ENCODE measurements at regions not wholly inside any gene's neighbourhood (a gene's known extent, or its start where the extent isn't known, plus 50 kb on each side); places are given as distances from the start of the nearest gene placed in this dataset.
"Not testable (repeated sequence)": the region's sequence is repeated elsewhere in the genome, so short reads cannot be mapped to it uniquely, and the experiment has no call there.

- H3K4me2 ChIP-seq (ENCODE audit: low read length): peak overlapping the region; percentile 60
- H3K4me1 ChIP-seq (ENCODE audit: control insufficient read depth, insufficient read depth, low read length): peaks cover 25% of the 10 kb centered on the region
- peak overlapping the region; percentile 65 for H3K9ac ChIP-seq (ENCODE audit: low read depth, low read length)
- no peak overlapping the region for H3K4me3 ChIP-seq (ENCODE audit: low read length)
- no peaks in the 10 kb centered on the region for H3K27me3 ChIP-seq (ENCODE audit: control insufficient read depth, insufficient read depth, low read length)
- no peaks in the 10 kb centered on the region for H3K9me3 ChIP-seq (replicated peaks; ENCODE audit: low read length)
- no peaks in the 10 kb centered on the region for H3K36me3 ChIP-seq (ENCODE audit: insufficient read depth, low read length)
Measured at GRCh38 chr9:73050887-73051550, 98.2 kb upstream of the ALDH1A1 start.

GRCh38 chr9:73050065-73050816 is 97.4 kb upstream of the ALDH1A1 start:
- Histone ChIP-seq H3K27me3 (ENCODE audit: control insufficient read depth, insufficient read depth, low read length) (no peaks in the 10 kb centered on the region), H3K4me1 (ENCODE audit: control insufficient read depth, insufficient read depth, low read length) (peaks cover 25% of the 10 kb centered on the region), H3K4me3 (ENCODE audit: low read length) (no peak overlapping the region), H3K4me2 (ENCODE audit: low read length) (peak overlapping the region; percentile 60), H3K9ac (ENCODE audit: low read depth, low read length) (peak overlapping the region; percentile 65), H3K9me3 (replicated peaks; ENCODE audit: low read length) (no peaks in the 10 kb centered on the region), H3K36me3 (ENCODE audit: insufficient read depth, low read length) (no peaks in the 10 kb centered on the region)

GRCh38 chr9:73049280-73049679 is 96.4 kb upstream of the ALDH1A1 start:
- Histone ChIP-seq H3K4me2 (ENCODE audit: low read length) (no peak overlapping the region), H3K9ac (ENCODE audit: low read depth, low read length) (no peak overlapping the region), H3K27me3 (ENCODE audit: control insufficient read depth, insufficient read depth, low read length) (no peaks in the 10 kb centered on the region), H3K4me1 (ENCODE audit: control insufficient read depth, insufficient read depth, low read length) (peaks cover 25% of the 10 kb centered on the region), H3K36me3 (ENCODE audit: insufficient read depth, low read length) (no peaks in the 10 kb centered on the region), H3K9me3 (replicated peaks; ENCODE audit: low read length) (no peaks in the 10 kb centered on the region), H3K4me3 (ENCODE audit: low read length) (no peak overlapping the region)

GRCh38 chr9:73046769-73047168 is 93.9 kb upstream of the ALDH1A1 start:
- H3K4me1 ChIP-seq (ENCODE audit: control insufficient read depth, insufficient read depth, low read length): peaks cover 32% of the 10 kb centered on the region
- H3K9ac ChIP-seq (ENCODE audit: low read depth, low read length): no peak overlapping the region
- no peak overlapping the region for H3K4me2 ChIP-seq (ENCODE audit: low read length)
- no peak overlapping the region for H3K4me3 ChIP-seq (ENCODE audit: low read length)
- no peaks in the 10 kb centered on the region for H3K27me3 ChIP-seq (ENCODE audit: control insufficient read depth, insufficient read depth, low read length)
- no peaks in the 10 kb centered on the region for H3K36me3 ChIP-seq (ENCODE audit: insufficient read depth, low read length)
- no peaks in the 10 kb centered on the region for H3K9me3 ChIP-seq (replicated peaks; ENCODE audit: low read length)

- not testable (repeated sequence) for H3K9me3 ChIP-seq (replicated peaks; ENCODE audit: low read length); H3K27me3 ChIP-seq (ENCODE audit: control insufficient read depth, insufficient read depth, low read length); H3K4me2 ChIP-seq (ENCODE audit: low read length); H3K9ac ChIP-seq (ENCODE audit: low read depth, low read length); H3K36me3 ChIP-seq (ENCODE audit: insufficient read depth, low read length); H3K4me3 ChIP-seq (ENCODE audit: low read length)
- peaks cover 23% of the 10 kb centered on the region for H3K4me1 ChIP-seq (ENCODE audit: control insufficient read depth, insufficient read depth, low read length)
Measured at GRCh38 chr9:73044776-73045175, 91.9 kb upstream of the ALDH1A1 start.

GRCh38 chr9:73042155-73042554 is 89.3 kb upstream of the ALDH1A1 start:
- Histone ChIP-seq H3K9ac (ENCODE audit: low read depth, low read length) (no peak overlapping the region), H3K4me1 (ENCODE audit: control insufficient read depth, insufficient read depth, low read length) (peaks cover 41% of the 10 kb centered on the region), H3K36me3 (ENCODE audit: insufficient read depth, low read length) (no peaks in the 10 kb centered on the region), H3K4me2 (ENCODE audit: low read length) (peak overlapping the region; percentile 12), H3K27me3 (ENCODE audit: control insufficient read depth, insufficient read depth, low read length) (no peaks in the 10 kb centered on the region), H3K9me3 (replicated peaks; ENCODE audit: low read length) (no peaks in the 10 kb centered on the region), H3K4me3 (ENCODE audit: low read length) (no peak overlapping the region)

GRCh38 chr9:73039271-73040263 is 86.7 kb upstream of the ALDH1A1 start:
- Histone ChIP-seq H3K4me1 (ENCODE audit: control insufficient read depth, insufficient read depth, low read length) (peaks cover 52% of the 10 kb centered on the region), H3K9ac (ENCODE audit: low read depth, low read length) (no peak overlapping the region), H3K9me3 (replicated peaks; ENCODE audit: low read length) (no peaks in the 10 kb centered on the region), H3K4me2 (ENCODE audit: low read length) (peak overlapping the region; percentile 53), H3K4me3 (ENCODE audit: low read length) (no peak overlapping the region), H3K27me3 (ENCODE audit: control insufficient read depth, insufficient read depth, low read length) (no peaks in the 10 kb centered on the region), H3K36me3 (ENCODE audit: insufficient read depth, low read length) (no peaks in the 10 kb centered on the region)

GRCh38 chr9:73038613-73039012 is 85.8 kb upstream of the ALDH1A1 start:
- peak overlapping the region; percentile 3 for H3K4me3 ChIP-seq (ENCODE audit: low read length)
- H3K4me1 ChIP-seq (ENCODE audit: control insufficient read depth, insufficient read depth, low read length): peaks cover 52% of the 10 kb centered on the region
- peak overlapping the region; percentile 8 for H3K9ac ChIP-seq (ENCODE audit: low read depth, low read length)
- peak overlapping the region; percentile 53 for H3K4me2 ChIP-seq (ENCODE audit: low read length)
- H3K9me3 ChIP-seq (replicated peaks; ENCODE audit: low read length): no peaks in the 10 kb centered on the region
- no peaks in the 10 kb centered on the region for H3K36me3 ChIP-seq (ENCODE audit: insufficient read depth, low read length)
- no peaks in the 10 kb centered on the region for H3K27me3 ChIP-seq (ENCODE audit: control insufficient read depth, insufficient read depth, low read length)

GRCh38 chr9:73038089-73038509 is 85.2 kb upstream of the ALDH1A1 start:
- no peak overlapping the region for H3K4me3 ChIP-seq (ENCODE audit: low read length)
- H3K9ac ChIP-seq (ENCODE audit: low read depth, low read length): peak overlapping the region; percentile 8
- peak overlapping the region; percentile 53 for H3K4me2 ChIP-seq (ENCODE audit: low read length)
- H3K9me3 ChIP-seq (replicated peaks; ENCODE audit: low read length): no peaks in the 10 kb centered on the region
- no peaks in the 10 kb centered on the region for H3K36me3 ChIP-seq (ENCODE audit: insufficient read depth, low read length)
- H3K27me3 ChIP-seq (ENCODE audit: control insufficient read depth, insufficient read depth, low read length): no peaks in the 10 kb centered on the region
- H3K4me1 ChIP-seq (ENCODE audit: control insufficient read depth, insufficient read depth, low read length): peaks cover 52% of the 10 kb centered on the region

GRCh38 chr9:73037613-73038012 is 84.8 kb upstream of the ALDH1A1 start:
- Histone ChIP-seq H3K9ac (ENCODE audit: low read depth, low read length) (no peak overlapping the region), H3K27me3 (ENCODE audit: control insufficient read depth, insufficient read depth, low read length) (no peaks in the 10 kb centered on the region)

GRCh38 chr9:73034962-73035361 is 82.1 kb upstream of the ALDH1A1 start:
- Histone ChIP-seq H3K9me3 (replicated peaks; ENCODE audit: low read length) (no peaks in the 10 kb centered on the region), H3K9ac (ENCODE audit: low read depth, low read length) (no peak overlapping the region), H3K4me2 (ENCODE audit: low read length) (no peak overlapping the region), H3K4me3 (ENCODE audit: low read length) (no peak overlapping the region), H3K36me3 (ENCODE audit: insufficient read depth, low read length) (no peaks in the 10 kb centered on the region), H3K27me3 (ENCODE audit: control insufficient read depth, insufficient read depth, low read length) (no peaks in the 10 kb centered on the region), H3K4me1 (ENCODE audit: control insufficient read depth, insufficient read depth, low read length) (peaks cover 39% of the 10 kb centered on the region)

More at GRCh38 chr9:73037613-73038012, 84.8 kb upstream of the ALDH1A1 start:
- peaks cover 52% of the 10 kb centered on the region for H3K4me1 ChIP-seq (ENCODE audit: control insufficient read depth, insufficient read depth, low read length)
- H3K9me3 ChIP-seq (replicated peaks; ENCODE audit: low read length): no peaks in the 10 kb centered on the region
- no peak overlapping the region for H3K4me2 ChIP-seq (ENCODE audit: low read length)
- H3K4me3 ChIP-seq (ENCODE audit: low read length): no peak overlapping the region
- no peaks in the 10 kb centered on the region for H3K36me3 ChIP-seq (ENCODE audit: insufficient read depth, low read length)

Data from skeletal muscle satellite cell (primary cell).